ENCODE measurements at regions not wholly inside any gene's neighbourhood (a gene's known extent, or its start where the extent isn't known, plus 50 kb on each side); places are given as distances from the start of the nearest gene placed in this dataset.

DNA sequence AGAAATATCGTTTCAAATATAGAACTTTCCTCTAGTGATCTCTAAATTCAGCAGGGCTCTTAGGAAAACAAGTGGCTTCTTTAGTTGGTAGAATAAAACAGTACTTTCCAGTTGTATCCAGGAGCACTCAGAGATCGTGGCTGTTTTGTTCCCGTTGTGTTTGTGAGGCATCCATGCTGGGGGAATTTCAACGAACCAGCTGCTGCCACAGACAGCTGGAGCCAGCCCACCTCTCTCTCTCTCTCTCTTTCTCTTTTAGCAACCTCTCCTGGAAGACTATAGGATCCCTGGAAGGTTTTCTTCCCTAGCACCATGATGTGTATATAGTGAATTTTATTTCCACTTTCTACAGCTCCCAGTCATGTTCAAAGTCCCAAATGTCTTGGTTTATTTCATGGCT, 1116.0 kb upstream of the SEMA6A start:
- no peak overlapping the region for H3K4me3 ChIP-seq
- 71 to 72% methylated on average over 4 of the region's 4 CpGs for WGBS, 2 donors (ENCODE audit: low coverage in 1 of 2)
- no peak for TF ChIP-seq POLR2A (IDR thresholded peaks at IDR 0.05)
- TF ChIP-seq, protein P1, sequence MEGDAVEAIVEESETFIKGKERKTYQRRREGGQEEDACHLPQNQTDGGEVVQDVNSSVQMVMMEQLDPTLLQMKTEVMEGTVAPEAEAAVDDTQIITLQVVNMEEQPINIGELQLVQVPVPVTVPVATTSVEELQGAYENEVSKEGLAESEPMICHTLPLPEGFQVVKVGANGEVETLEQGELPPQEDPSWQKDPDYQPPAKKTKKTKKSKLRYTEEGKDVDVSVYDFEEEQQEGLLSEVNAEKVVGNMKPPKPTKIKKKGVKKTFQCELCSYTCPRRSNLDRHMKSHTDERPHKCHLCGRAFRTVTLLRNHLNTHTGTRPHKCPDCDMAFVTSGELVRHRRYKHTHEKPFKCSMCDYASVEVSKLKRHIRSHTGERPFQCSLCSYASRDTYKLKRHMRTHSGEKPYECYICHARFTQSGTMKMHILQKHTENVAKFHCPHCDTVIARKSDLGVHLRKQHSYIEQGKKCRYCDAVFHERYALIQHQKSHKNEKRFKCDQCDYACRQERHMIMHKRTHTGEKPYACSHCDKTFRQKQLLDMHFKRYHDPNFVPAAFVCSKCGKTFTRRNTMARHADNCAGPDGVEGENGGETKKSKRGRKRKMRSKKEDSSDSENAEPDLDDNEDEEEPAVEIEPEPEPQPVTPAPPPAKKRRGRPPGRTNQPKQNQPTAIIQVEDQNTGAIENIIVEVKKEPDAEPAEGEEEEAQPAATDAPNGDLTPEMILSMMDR (IDR thresholded peaks at IDR 0.05), result no peak
- no peak for TF ChIP-seq POLR2AphosphoS5 (IDR thresholded peaks at IDR 0.05)
- no peak for TF ChIP-seq EP300 (IDR thresholded peaks at IDR 0.05)
- H3K27ac ChIP-seq, result peak overlapping the region in 1 of 4 donors; percentile 11
- H3K4me1 ChIP-seq, result no peaks in the 10 kb centered on the region
- ATAC-seq, result no peak
- no peaks in the 10 kb centered on the region for H3K36me3 ChIP-seq
- no peaks in the 10 kb centered on the region for H3K27me3 ChIP-seq
- H3K9me3 ChIP-seq, result no peaks in the 10 kb centered on the region

DNA sequence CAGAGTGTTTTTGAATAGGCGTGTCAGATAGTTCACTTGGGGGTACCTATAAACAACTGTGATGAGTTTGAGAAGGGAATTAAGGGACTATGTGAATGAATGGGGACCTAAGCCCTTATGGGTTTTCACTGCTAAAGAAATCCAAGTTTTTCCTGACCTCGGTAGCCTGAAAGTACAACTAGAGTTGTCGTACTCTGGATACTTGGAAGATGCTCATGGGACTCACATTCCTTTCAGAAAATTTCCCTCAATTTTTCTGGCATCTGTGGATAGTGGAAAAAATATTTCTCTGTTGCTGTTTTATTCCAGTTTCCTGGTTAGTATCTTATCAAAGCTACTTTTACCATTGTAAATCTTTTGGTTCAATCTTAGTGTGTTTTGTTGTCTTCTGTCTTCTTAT, 1112.3 kb upstream of the SEMA6A start:
- 47 to 77% methylated on average over 3 of the region's 3 CpGs for WGBS, 2 donors (ENCODE audit: low coverage in 1 of 2)
- Histone ChIP-seq H3K36me3 (no peaks in the 10 kb centered on the region), H3K27me3 (no peaks in the 10 kb centered on the region), H3K4me1 (no peaks in the 10 kb centered on the region), H3K4me3 (no peak overlapping the region), H3K27ac (no peak overlapping the region), H3K9me3 (no peaks in the 10 kb centered on the region)
- ATAC-seq, result no peak
- TF ChIP-seq POLR2A (IDR thresholded peaks at IDR 0.05) (no peak), POLR2AphosphoS5 (IDR thresholded peaks at IDR 0.05) (no peak), EP300 (IDR thresholded peaks at IDR 0.05) (no peak)
- TF ChIP-seq, protein P1 (IDR thresholded peaks at IDR 0.05), result no peak

DNA sequence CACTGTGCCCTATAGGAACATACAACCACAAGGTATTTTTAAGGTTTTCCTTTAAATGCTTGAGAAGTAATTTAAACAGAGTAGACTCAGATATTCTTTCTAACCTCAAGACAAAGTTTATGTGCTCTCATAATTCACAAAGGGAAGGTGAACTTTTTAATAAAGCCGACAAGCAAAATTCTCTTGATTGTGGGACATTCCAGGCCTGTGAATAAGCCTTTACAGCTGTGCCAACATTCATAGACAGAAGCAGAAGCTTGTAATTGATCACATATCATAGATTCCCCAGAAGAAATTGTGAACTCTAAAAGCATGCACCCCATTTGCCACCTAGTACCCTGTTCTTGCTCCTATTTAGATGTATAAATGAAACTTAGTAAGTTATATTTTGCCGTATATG, 1107.8 kb upstream of the SEMA6A start:
- WGBS, 2 donors (ENCODE audit: low coverage in 1 of 2), result 58 to 76% methylated on average over 2 of the region's 2 CpGs
- H3K4me1 ChIP-seq, result peaks cover 0 to 12% (median 0%) of the 10 kb centered on the region in 3 donors
- H3K27me3 ChIP-seq, result no peaks in the 10 kb centered on the region
- no peak for TF ChIP-seq EP300 (IDR thresholded peaks at IDR 0.05)
- H3K36me3 ChIP-seq, result no peaks in the 10 kb centered on the region
- no peak for ATAC-seq
- H3K27ac ChIP-seq, result no peak overlapping the region
- no peaks in the 10 kb centered on the region for H3K9me3 ChIP-seq
- H3K4me3 ChIP-seq, result no peak overlapping the region

DNA sequence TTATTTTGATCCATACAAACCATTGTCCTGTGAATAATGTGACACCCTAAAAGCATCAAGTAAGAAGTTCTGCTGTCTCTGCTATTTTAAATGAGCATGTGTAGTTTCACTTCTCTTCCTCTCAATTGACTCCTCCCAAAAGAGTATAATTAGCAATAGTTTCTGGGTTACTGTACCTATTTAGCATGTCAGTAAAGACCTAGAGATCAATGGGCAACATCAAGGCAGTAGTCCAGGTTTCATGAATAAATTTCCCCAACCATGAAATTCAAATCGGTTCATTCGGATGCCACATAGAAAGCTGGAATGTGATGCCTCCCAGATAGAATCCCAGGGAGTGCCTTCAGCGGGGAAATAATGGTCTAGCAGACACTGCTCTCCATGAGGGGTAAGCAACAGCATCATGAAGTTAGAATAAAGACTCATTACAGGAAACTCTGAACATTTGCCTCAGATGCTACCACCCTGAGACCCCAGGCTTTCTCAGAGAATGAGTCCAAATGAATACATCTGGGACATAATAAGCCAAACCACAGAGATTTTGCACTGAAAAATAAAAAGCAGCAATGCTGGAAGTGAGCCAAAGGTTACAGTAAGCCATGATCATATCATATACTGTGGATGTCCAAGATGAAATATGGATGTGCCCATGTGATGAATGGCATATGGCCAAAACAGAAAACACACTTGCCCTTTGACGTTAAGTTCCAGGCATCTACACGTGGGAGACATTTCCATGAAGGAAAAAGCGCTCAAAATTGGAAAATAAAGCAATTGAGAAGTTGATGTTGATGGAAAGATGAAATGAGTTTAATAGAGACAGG, 1107.0 kb upstream of the SEMA6A start:
- Histone ChIP-seq H3K36me3 (no peaks in the 10 kb centered on the region), H3K27me3 (no peaks in the 10 kb centered on the region), H3K4me3 (no peak overlapping the region), H3K27ac (no peak overlapping the region), H3K4me1 (peaks cover 0 to 12% (median 0%) of the 10 kb centered on the region in 3 donors), H3K9me3 (no peaks in the 10 kb centered on the region)
- ATAC-seq, result no peak
- TF ChIP-seq EP300 (IDR thresholded peaks at IDR 0.05), result no peak
- TF ChIP-seq POLR2A (IDR thresholded peaks at IDR 0.05), result no peak
- TF ChIP-seq, protein P1 (IDR thresholded peaks at IDR 0.05), result no peak
- no peak for TF ChIP-seq POLR2AphosphoS5 (IDR thresholded peaks at IDR 0.05)
- 69 to 93% methylated on average over 4 of the region's 6 CpGs for WGBS, 2 donors (ENCODE audit: low coverage in 1 of 2)

DNA sequence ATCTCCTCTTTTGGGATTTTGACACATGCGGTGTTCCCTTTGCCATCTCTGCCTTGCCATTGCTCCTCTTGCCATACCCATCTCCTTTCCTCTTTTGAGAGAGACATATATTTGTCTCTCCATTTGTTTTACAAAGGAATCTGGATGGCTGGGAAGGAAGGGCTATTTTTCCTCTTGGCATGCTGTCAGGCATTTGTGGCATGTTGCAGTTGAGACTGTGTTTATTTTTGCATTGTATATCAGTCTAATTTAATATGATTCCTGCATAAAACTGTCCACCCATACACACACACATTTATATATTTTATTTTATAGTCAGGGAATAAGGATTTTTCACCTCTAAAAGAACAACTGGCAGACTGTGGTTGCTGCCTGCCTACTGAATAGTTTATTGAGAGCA, 1105.8 kb upstream of the SEMA6A start:
- no peak for ATAC-seq
- Histone ChIP-seq H3K4me3 (no peak overlapping the region), H3K9me3 (no peaks in the 10 kb centered on the region), H3K4me1 (peaks cover 0 to 12% (median 0%) of the 10 kb centered on the region in 3 donors), H3K36me3 (no peaks in the 10 kb centered on the region), H3K27me3 (no peaks in the 10 kb centered on the region), H3K27ac (no peak overlapping the region)
- 71 to 83% methylated on average over 1 of the region's 1 CpG for WGBS, 2 donors (ENCODE audit: low coverage in 1 of 2)
- no peak for TF ChIP-seq POLR2AphosphoS5 (IDR thresholded peaks at IDR 0.05)

DNA sequence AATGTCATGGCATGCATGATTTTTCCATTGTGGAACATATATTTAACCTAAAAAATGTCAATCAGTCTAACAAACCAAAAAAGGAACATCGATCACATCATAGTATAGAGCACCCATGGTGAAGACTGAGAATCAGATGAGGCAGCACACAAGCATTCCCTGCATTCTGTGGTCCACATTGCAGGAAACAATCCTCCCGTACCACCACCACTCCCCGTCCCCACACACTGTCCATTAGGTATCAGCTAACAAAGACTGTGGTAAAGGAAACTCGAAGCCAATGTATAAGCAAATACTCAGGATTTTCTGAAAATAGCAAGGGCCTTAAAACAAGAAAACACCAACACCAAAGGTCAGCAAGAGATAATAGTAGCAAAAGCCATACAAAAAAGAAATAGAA, 1104.4 kb upstream of the SEMA6A start:
- peaks cover 0 to 12% (median 0%) of the 10 kb centered on the region in 3 donors for H3K4me1 ChIP-seq
- TF ChIP-seq, protein P1 (IDR thresholded peaks at IDR 0.05), result no peak
- TF ChIP-seq EP300 (IDR thresholded peaks at IDR 0.05) (no peak), POLR2AphosphoS5 (IDR thresholded peaks at IDR 0.05) (no peak), POLR2A (IDR thresholded peaks at IDR 0.05) (no peak)
- H3K36me3 ChIP-seq, result no peaks in the 10 kb centered on the region
- no peak overlapping the region for H3K4me3 ChIP-seq
- no peak for ATAC-seq
- no peak overlapping the region for H3K27ac ChIP-seq
- H3K27me3 ChIP-seq, result no peaks in the 10 kb centered on the region
- 70 to 80% methylated on average over 1 to 4 of the region's 4 CpGs for WGBS, 2 donors (ENCODE audit: low coverage in 1 of 2)
- H3K9me3 ChIP-seq, result no peaks in the 10 kb centered on the region
